Nephron (organoid): ENCODE measurements at regions not wholly inside any gene's neighbourhood (a gene's known extent, or its start where the extent isn't known, plus 50 kb on each side); places are given as distances from the start of the nearest gene placed in this dataset.

Experiments used
- H3K27ac Mint-ChIP-seq, 3 experiments: 2 replicates each; pipeline ENCODE4 v1.8.0; 2020; ENCODE audit warnings: mixed read lengths in 3 of 3, mild to moderate bottlenecking in 2 of 3, moderate library complexity in 1 of 3
- H3K27me3 Mint-ChIP-seq: 2 replicates; pipeline ENCODE4 v1.8.0; 2021; ENCODE audit warnings: low read depth, mild to moderate bottlenecking, moderate library complexity, mixed read lengths
- H3K36me3 Mint-ChIP-seq: 2 replicates; pipeline ENCODE4 v1.8.0; 2020; ENCODE audit warnings: low read depth, mixed read lengths
- H3K4me1 Mint-ChIP-seq: 2 replicates; pipeline ENCODE4 v1.8.0; 2020; ENCODE audit warnings: mixed read lengths
- H3K4me3 Mint-ChIP-seq, 3 experiments: 2 replicates each; pipeline ENCODE4 v1.8.0; 2020; ENCODE audit warnings: mild to moderate bottlenecking in 3 of 3, mixed read lengths in 3 of 3, moderate library complexity in 2 of 3
- H3K9me3 Mint-ChIP-seq: 2 replicates; pipeline ENCODE4 v1.8.0; 2020; ENCODE audit warnings: mixed read lengths
- TF ChIP-seq, protein P1 (sequence below), 3 experiments: fragments of 200-600 bp; sonication (generic); IDR thresholded peaks; one replicate each; pipeline ENCODE4 v1.5.0; 2021; ENCODE audit warnings: antibody characterized with exemption in 3 of 3; ENCODE audit not compliant: unreplicated experiment in 3 of 3

DNA sequence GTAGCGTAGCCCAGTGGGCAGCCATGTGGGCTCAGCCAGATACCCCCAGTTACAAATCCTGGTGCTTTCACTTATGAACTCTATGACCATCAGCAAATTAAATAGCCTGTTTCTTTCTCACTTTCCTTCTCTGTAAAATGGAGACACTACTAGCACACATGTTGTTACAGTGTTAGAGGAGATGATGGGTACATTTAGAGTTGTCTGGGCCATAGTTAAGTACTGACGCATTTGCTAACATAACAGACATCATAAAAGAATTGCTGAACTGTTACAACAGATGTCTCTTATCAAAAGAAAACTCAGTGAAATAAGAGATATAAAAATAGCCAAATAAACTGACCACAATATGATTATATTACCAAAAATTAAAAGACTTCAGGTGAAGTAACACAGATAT lies 69.9 kb upstream of the DOK5 start:
- H3K36me3 Mint-ChIP-seq, result no peaks in the 10 kb centered on the region
- H3K27me3 Mint-ChIP-seq, result no peaks in the 10 kb centered on the region
- TF ChIP-seq, protein P1, sequence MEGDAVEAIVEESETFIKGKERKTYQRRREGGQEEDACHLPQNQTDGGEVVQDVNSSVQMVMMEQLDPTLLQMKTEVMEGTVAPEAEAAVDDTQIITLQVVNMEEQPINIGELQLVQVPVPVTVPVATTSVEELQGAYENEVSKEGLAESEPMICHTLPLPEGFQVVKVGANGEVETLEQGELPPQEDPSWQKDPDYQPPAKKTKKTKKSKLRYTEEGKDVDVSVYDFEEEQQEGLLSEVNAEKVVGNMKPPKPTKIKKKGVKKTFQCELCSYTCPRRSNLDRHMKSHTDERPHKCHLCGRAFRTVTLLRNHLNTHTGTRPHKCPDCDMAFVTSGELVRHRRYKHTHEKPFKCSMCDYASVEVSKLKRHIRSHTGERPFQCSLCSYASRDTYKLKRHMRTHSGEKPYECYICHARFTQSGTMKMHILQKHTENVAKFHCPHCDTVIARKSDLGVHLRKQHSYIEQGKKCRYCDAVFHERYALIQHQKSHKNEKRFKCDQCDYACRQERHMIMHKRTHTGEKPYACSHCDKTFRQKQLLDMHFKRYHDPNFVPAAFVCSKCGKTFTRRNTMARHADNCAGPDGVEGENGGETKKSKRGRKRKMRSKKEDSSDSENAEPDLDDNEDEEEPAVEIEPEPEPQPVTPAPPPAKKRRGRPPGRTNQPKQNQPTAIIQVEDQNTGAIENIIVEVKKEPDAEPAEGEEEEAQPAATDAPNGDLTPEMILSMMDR (IDR thresholded peaks at IDR 0.05; ENCODE audit: unreplicated experiment in 3 of 3), result no peak
- H3K27ac Mint-ChIP-seq, result no peak overlapping the region
- H3K4me3 Mint-ChIP-seq, result no peak overlapping the region
- no peaks in the 10 kb centered on the region for H3K4me1 Mint-ChIP-seq
- H3K9me3 Mint-ChIP-seq, result no peaks in the 10 kb centered on the region

DNA sequence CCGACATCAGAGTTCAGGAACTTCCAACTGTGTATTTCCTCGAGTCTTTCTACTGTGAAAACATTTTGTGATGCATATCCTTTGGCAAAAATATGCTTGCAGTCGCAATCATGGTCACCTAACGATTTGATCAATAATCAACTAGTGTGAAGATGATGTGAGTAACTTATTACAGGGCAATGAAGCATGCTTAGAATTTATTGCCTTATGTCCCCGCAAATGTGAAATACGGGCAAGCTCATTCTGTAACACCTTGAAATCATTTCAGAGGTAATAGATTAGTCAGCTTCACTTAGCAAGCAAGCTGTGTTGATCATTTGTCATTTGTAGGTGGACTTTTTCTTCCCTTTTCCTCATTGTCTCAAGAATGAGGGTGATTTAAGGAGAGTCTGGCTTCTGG lies 67.9 kb upstream of the DOK5 start:
- H3K36me3 Mint-ChIP-seq, result no peaks in the 10 kb centered on the region
- H3K9me3 Mint-ChIP-seq, result no peaks in the 10 kb centered on the region
- H3K27ac Mint-ChIP-seq, result no peak overlapping the region
- TF ChIP-seq, protein P1 (IDR thresholded peaks at IDR 0.05; ENCODE audit: unreplicated experiment in 3 of 3), result no peak
- H3K27me3 Mint-ChIP-seq, result no peaks in the 10 kb centered on the region
- H3K4me3 Mint-ChIP-seq, result no peak overlapping the region
- H3K4me1 Mint-ChIP-seq, result no peaks in the 10 kb centered on the region

- H3K27me3 Mint-ChIP-seq, result no peaks in the 10 kb centered on the region
- TF ChIP-seq, protein P1 (IDR thresholded peaks at IDR 0.05; ENCODE audit: unreplicated experiment in 3 of 3), result no peak
Observed at GRCh38 chr20:54415967-54416366, 59.4 kb upstream of the DOK5 start.

DNA sequence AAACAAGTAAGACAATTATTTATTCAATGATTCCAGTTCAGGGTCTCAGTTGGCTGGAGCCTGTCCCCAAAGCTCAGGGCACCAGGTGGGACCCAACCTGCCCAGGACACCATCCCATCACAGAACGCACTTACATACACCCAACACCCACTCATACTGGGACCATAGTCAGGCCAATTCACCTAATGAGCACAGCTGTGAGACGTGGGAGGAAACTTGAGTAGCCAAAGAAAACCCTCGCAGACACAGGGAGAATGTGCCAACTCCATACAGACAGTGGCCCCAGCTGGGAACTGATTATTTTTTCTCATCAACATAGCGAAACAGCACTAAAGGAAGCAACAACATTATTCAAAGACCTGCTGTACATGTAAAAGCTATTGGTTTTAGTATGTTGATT lies 58.6 kb upstream of the DOK5 start:
- Mint-ChIP-seq H3K27me3 (no peaks in the 10 kb centered on the region), H3K27ac (no peak overlapping the region), H3K4me3 (no peak overlapping the region), H3K9me3 (peaks cover 6% of the 10 kb centered on the region), H3K36me3 (no peaks in the 10 kb centered on the region), H3K4me1 (no peaks in the 10 kb centered on the region)
- TF ChIP-seq, protein P1 (IDR thresholded peaks at IDR 0.05; ENCODE audit: unreplicated experiment in 3 of 3), result no peak

More at GRCh38 chr20:54415967-54416366, 59.4 kb upstream of the DOK5 start:
- no peaks in the 10 kb centered on the region for H3K4me1 Mint-ChIP-seq
- no peak overlapping the region for H3K27ac Mint-ChIP-seq
- H3K36me3 Mint-ChIP-seq, result no peaks in the 10 kb centered on the region
- H3K4me3 Mint-ChIP-seq, result no peak overlapping the region
- H3K9me3 Mint-ChIP-seq, result peaks cover 6% of the 10 kb centered on the region

DNA sequence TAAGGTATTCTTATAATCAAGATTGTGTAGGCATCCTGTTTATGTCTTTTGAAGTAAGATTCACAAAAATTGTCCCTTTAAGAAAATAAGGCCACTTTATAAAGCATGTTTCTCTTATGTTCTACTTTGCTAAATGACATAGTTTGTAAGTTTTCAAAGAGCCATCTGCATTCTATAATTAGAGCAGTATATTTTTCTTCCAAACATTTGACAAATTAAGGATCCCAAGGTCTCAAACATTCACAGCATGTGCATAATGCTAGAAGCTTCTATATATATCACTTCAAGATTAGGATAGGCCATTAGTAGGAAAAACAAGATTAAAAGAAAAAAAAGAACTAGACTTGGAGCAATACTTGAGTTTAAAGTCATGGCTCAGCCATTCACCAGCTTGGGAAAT lies 55.9 kb upstream of the DOK5 start:
- Mint-ChIP-seq H3K36me3 (no peaks in the 10 kb centered on the region), H3K27me3 (no peaks in the 10 kb centered on the region), H3K9me3 (peaks cover 19% of the 10 kb centered on the region), H3K4me1 (no peaks in the 10 kb centered on the region), H3K4me3 (no peak overlapping the region), H3K27ac (no peak overlapping the region)
- TF ChIP-seq, protein P1 (IDR thresholded peaks at IDR 0.05; ENCODE audit: unreplicated experiment in 3 of 3), result no peak
